Ascending aorta (tissue), 2 donors: ENCODE measurements at regions not wholly inside any gene's neighbourhood (a gene's known extent, or its start where the extent isn't known, plus 50 kb on each side); places are given as distances from the start of the nearest gene placed in this dataset.
A peak's percentile ranks its signal among the peaks of the same experiment; 100 is the strongest.
"Not testable (repeated sequence)": the region's sequence is repeated elsewhere in the genome, so short reads cannot be mapped to it uniquely, and the experiment has no call there.

ENCODE experiments used
- DNase-seq, 2 donors: peaks; one replicate each; pipeline ENCODE4 v3.0.0-alpha.2; 2019; ENCODE audit warnings: low spot score in 2 of 2
- H3K27ac ChIP-seq, 2 donors: fragments of 200-600 bp; sonication (generic); one replicate each; pipeline ENCODE4 v1.5.1; 2016 to 2017; ENCODE audit warnings: mild to moderate bottlenecking in 1 of 2
- H3K27me3 ChIP-seq: fragments of 200-600 bp; sonication (generic); one replicate; pipeline ENCODE4 v1.5.1; 2017
- H3K36me3 ChIP-seq, 2 donors: fragments of 200-600 bp; sonication (generic); one replicate each; pipeline ENCODE4 v1.5.1; 2016
- H3K4me1 ChIP-seq, 2 donors: fragments of 200-600 bp; sonication (generic); one replicate each; pipeline ENCODE4 v1.5.1; 2016 to 2017; ENCODE audit warnings: mild to moderate bottlenecking in 1 of 2
- H3K4me3 ChIP-seq, 2 donors: fragments of 200-600 bp; sonication (generic); one replicate each; pipeline ENCODE4 v1.5.1; 2016 to 2017; ENCODE audit warnings: mild to moderate bottlenecking in 1 of 2
- H3K9me3 ChIP-seq, 2 donors: fragments of 200-600 bp; sonication (generic); one replicate each; pipeline ENCODE4 v1.5.1; 2016
- CTCF ChIP-seq, 3 experiments: fragments of 200-600 bp in 2 of 3; fragments of 450-650 bp in 1 of 3; sonication (generic) in 2 of 3; IDR thresholded peaks; one replicate each; pipeline ENCODE4 v1.5.1; 2016 to 2019; ENCODE audit warnings: antibody characterized with exemption in 3 of 3, mild to moderate bottlenecking in 1 of 3, moderate library complexity in 1 of 3
- intact Hi-C: fragments of 100-400 bp; cut with DNase I; formaldehyde crosslinking; loops from one replicate; pipeline ENCODE4 v1.15.1; 2023

- DNase-seq, H3K36me3 ChIP-seq, intact Hi-C loops: not testable (repeated sequence)
Observed at GRCh38 chr9:43089337-43089736, 905.9 kb downstream of the SPATA31A6 start.

GRCh38 chr9:43110376-43110775 lies 926.9 kb downstream of the SPATA31A6 start:
- H3K4me1 ChIP-seq, intact Hi-C loops, H3K9me3 ChIP-seq, H3K27ac ChIP-seq, DNase-seq, H3K4me3 ChIP-seq, H3K36me3 ChIP-seq, H3K27me3 ChIP-seq: not testable (repeated sequence)

More at GRCh38 chr9:43089337-43089736, 905.9 kb downstream of the SPATA31A6 start:
- H3K4me1 ChIP-seq, H3K9me3 ChIP-seq, H3K4me3 ChIP-seq, H3K27ac ChIP-seq, H3K27me3 ChIP-seq: not testable (repeated sequence)

GRCh38 chr9:43112846-43113245 lies 929.4 kb downstream of the SPATA31A6 start:
- H3K9me3 ChIP-seq, H3K27me3 ChIP-seq, H3K4me1 ChIP-seq, H3K36me3 ChIP-seq, H3K4me3 ChIP-seq, intact Hi-C loops, H3K27ac ChIP-seq, DNase-seq: not testable (repeated sequence)

GRCh38 chr9:43115813-43116229 lies 932.4 kb downstream of the SPATA31A6 start:
- intact Hi-C loops, DNase-seq, H3K4me3 ChIP-seq, H3K36me3 ChIP-seq, H3K4me1 ChIP-seq, H3K27me3 ChIP-seq, H3K27ac ChIP-seq, H3K9me3 ChIP-seq: not testable (repeated sequence)

GRCh38 chr9:43118088-43118865 lies 934.8 kb downstream of the SPATA31A6 start:
- H3K36me3 ChIP-seq, DNase-seq, intact Hi-C loops, H3K27ac ChIP-seq, H3K9me3 ChIP-seq, H3K4me3 ChIP-seq, H3K4me1 ChIP-seq, H3K27me3 ChIP-seq: not testable (repeated sequence)

- H3K36me3 ChIP-seq, DNase-seq, H3K27ac ChIP-seq, H3K4me1 ChIP-seq, H3K4me3 ChIP-seq, H3K27me3 ChIP-seq, H3K9me3 ChIP-seq, intact Hi-C loops: not testable (repeated sequence)
Observed at GRCh38 chr9:43119565-43119964, 936.1 kb downstream of the SPATA31A6 start.

- H3K27ac ChIP-seq, DNase-seq, H3K4me3 ChIP-seq, intact Hi-C loops, H3K27me3 ChIP-seq, H3K4me1 ChIP-seq, H3K9me3 ChIP-seq, H3K36me3 ChIP-seq: not testable (repeated sequence)
Observed at GRCh38 chr9:43119978-43120377, 936.5 kb downstream of the SPATA31A6 start.

GRCh38 chr9:43125894-43126293 lies 942.4 kb downstream of the SPATA31A6 start:
- intact Hi-C loops, H3K4me3 ChIP-seq, H3K36me3 ChIP-seq, DNase-seq, H3K27me3 ChIP-seq, H3K4me1 ChIP-seq, H3K27ac ChIP-seq, H3K9me3 ChIP-seq: not testable (repeated sequence)

- intact Hi-C loops, H3K4me1 ChIP-seq, H3K27me3 ChIP-seq, H3K36me3 ChIP-seq, H3K9me3 ChIP-seq, H3K4me3 ChIP-seq, H3K27ac ChIP-seq, DNase-seq: not testable (repeated sequence)
Observed at GRCh38 chr9:43127026-43127775, 943.7 kb downstream of the SPATA31A6 start.

- H3K4me3 ChIP-seq, H3K36me3 ChIP-seq, intact Hi-C loops: not testable (repeated sequence)
Observed at GRCh38 chr9:43127949-43128348, 944.5 kb downstream of the SPATA31A6 start.

GRCh38 chr9:43130744-43131171 lies 947.3 kb downstream of the SPATA31A6 start:
- H3K4me3 ChIP-seq, DNase-seq, H3K27ac ChIP-seq, H3K4me1 ChIP-seq, H3K27me3 ChIP-seq, H3K9me3 ChIP-seq, intact Hi-C loops, H3K36me3 ChIP-seq: not testable (repeated sequence)

More at GRCh38 chr9:43127949-43128348, 944.5 kb downstream of the SPATA31A6 start:
- not testable (repeated sequence) for H3K27ac ChIP-seq, DNase-seq, H3K27me3 ChIP-seq, H3K9me3 ChIP-seq, H3K4me1 ChIP-seq
- TF ChIP-seq CTCF (IDR thresholded peaks at IDR 0.05): peak in 1 of 3 experiments; percentile 9

- H3K9me3 ChIP-seq, H3K36me3 ChIP-seq, intact Hi-C loops, H3K27me3 ChIP-seq, H3K4me1 ChIP-seq, DNase-seq, H3K27ac ChIP-seq, H3K4me3 ChIP-seq: not testable (repeated sequence)
Observed at GRCh38 chr9:43135440-43135839, 952.0 kb downstream of the SPATA31A6 start.

- DNase-seq, H3K36me3 ChIP-seq, H3K9me3 ChIP-seq, H3K4me3 ChIP-seq, intact Hi-C loops, H3K27ac ChIP-seq, H3K4me1 ChIP-seq, H3K27me3 ChIP-seq: not testable (repeated sequence)
Observed at GRCh38 chr9:43138909-43139308, 955.5 kb downstream of the SPATA31A6 start.
